ENCODE measurements at regions not wholly inside any gene's neighbourhood (a gene's known extent, or its start where the extent isn't known, plus 50 kb on each side); places are given as distances from the start of the nearest gene placed in this dataset.

- no peaks in the 10 kb centered on the region for H3K4me1 ChIP-seq (ENCODE audit: control insufficient read depth in 1 of 2, insufficient read depth in 2 of 2, low read length in 2 of 2)
- H3K36me3 ChIP-seq (replicated peaks in 1 of 2; ENCODE audit: control insufficient read depth in 1 of 2, insufficient read depth in 2 of 2, low read length in 2 of 2): no peaks in the 10 kb centered on the region
- intact Hi-C loops (cut with micrococcal nuclease): no loop called here
- Mint-ChIP-seq H3K9me3 (peaks cover 20 to 52% (median 42%) of the 10 kb centered on the region in 7 donors), H3K27ac (no peak overlapping the region), H3K27me3 (ENCODE audit: low read depth in 3 of 3) (peaks cover 0 to 6% (median 4%) of the 10 kb centered on the region in 3 donors), H3K4me1 (no peaks in the 10 kb centered on the region), H3K4me3 (no peak overlapping the region), H3K36me3 (peaks cover 0 to 3% of the 10 kb centered on the region in 2 donors)
- H4K20me1 ChIP-seq (ENCODE audit: insufficient read depth, low read length): no peaks in the 10 kb centered on the region
- no peak overlapping the region for H2AFZ ChIP-seq (ENCODE audit: insufficient read depth, low read depth, low read length, poor library complexity, severe bottlenecking)
- H3K79me2 ChIP-seq (ENCODE audit: insufficient read depth, low read length): no peaks in the 10 kb centered on the region
- no peaks in the 10 kb centered on the region for H3K27me3 ChIP-seq (ENCODE audit: control insufficient read depth in 2 of 2, insufficient read depth in 2 of 2, low read length in 2 of 2)
- H3K4me3 ChIP-seq (replicated peaks in 1 of 3; ENCODE audit: low read depth in 2 of 3, low read length in 3 of 3): no peak overlapping the region
- H3K9me3 ChIP-seq (replicated peaks in 1 of 2; ENCODE audit: control insufficient read depth in 1 of 2, insufficient read depth in 1 of 2, low read length in 2 of 2): peaks cover 26 to 31% of the 10 kb centered on the region in 2 donors
- no peak for TF ChIP-seq CTCF (IDR thresholded peaks at IDR 0.05)
- WGBS (ENCODE audit: insufficient coverage): no CpG with 5 or more reads among the region's 1 CpG
- no peak overlapping the region for H3K4me2 ChIP-seq (replicated peaks; ENCODE audit: extremely low read depth, low read length, poor library complexity, severe bottlenecking)
- H3K9ac ChIP-seq (ENCODE audit: insufficient read depth, low read length, poor library complexity, severe bottlenecking): no peak overlapping the region
- DNase-seq: no peak
- no peak overlapping the region for H3K27ac ChIP-seq (ENCODE audit: low read depth in 1 of 2, low read length in 2 of 2)
Measured at GRCh38 chr2:96438589-96438988, 66.6 kb downstream of the NEURL3 start.

GRCh38 chr2:96437512-96437911, 67.6 kb downstream of the NEURL3 start:
- peak; percentile 11 to 56 (median 23) for DNase-seq
- TF ChIP-seq CTCF (IDR thresholded peaks at IDR 0.05): no peak
- Histone ChIP-seq H3K9me3 (replicated peaks in 1 of 2; ENCODE audit: control insufficient read depth in 1 of 2, insufficient read depth in 1 of 2, low read length in 2 of 2) (peaks cover 26 to 31% of the 10 kb centered on the region in 2 donors), H4K20me1 (ENCODE audit: insufficient read depth, low read length) (no peaks in the 10 kb centered on the region), H3K27ac (ENCODE audit: low read depth in 1 of 2, low read length in 2 of 2) (no peak overlapping the region), H3K36me3 (replicated peaks in 1 of 2; ENCODE audit: control insufficient read depth in 1 of 2, insufficient read depth in 2 of 2, low read length in 2 of 2) (no peaks in the 10 kb centered on the region), H3K4me2 (replicated peaks; ENCODE audit: extremely low read depth, low read length, poor library complexity, severe bottlenecking) (no peak overlapping the region), H3K4me3 (replicated peaks in 1 of 3; ENCODE audit: low read depth in 2 of 3, low read length in 3 of 3) (no peak overlapping the region), H3K79me2 (ENCODE audit: insufficient read depth, low read length) (no peaks in the 10 kb centered on the region), H3K4me1 (ENCODE audit: control insufficient read depth in 1 of 2, insufficient read depth in 2 of 2, low read length in 2 of 2) (no peaks in the 10 kb centered on the region), H2AFZ (ENCODE audit: insufficient read depth, low read depth, low read length, poor library complexity, severe bottlenecking) (no peak overlapping the region), H3K27me3 (ENCODE audit: control insufficient read depth in 2 of 2, insufficient read depth in 2 of 2, low read length in 2 of 2) (no peaks in the 10 kb centered on the region), H3K9ac (ENCODE audit: insufficient read depth, low read length, poor library complexity, severe bottlenecking) (no peak overlapping the region)
- no peak overlapping the region for H3K4me3 Mint-ChIP-seq
- H3K4me1 Mint-ChIP-seq: no peaks in the 10 kb centered on the region
- no CpG with 5 or more reads among the region's 2 CpGs for WGBS (ENCODE audit: insufficient coverage)
- H3K27me3 Mint-ChIP-seq (ENCODE audit: low read depth in 3 of 3): peaks cover 0 to 4% (median 3%) of the 10 kb centered on the region in 3 donors
- peaks cover 0 to 3% of the 10 kb centered on the region in 2 donors for H3K36me3 Mint-ChIP-seq
- intact Hi-C loops (cut with micrococcal nuclease): no loop called here
- peak overlapping the region in 1 of 7 donors; percentile 15 for H3K27ac Mint-ChIP-seq
- peaks cover 20 to 46% (median 39%) of the 10 kb centered on the region in 7 donors for H3K9me3 Mint-ChIP-seq
